GM20000 (cell line): ENCODE measurements at regions not wholly inside any gene's neighbourhood (a gene's known extent, or its start where the extent isn't known, plus 50 kb on each side); places are given as distances from the start of the nearest gene placed in this dataset.

Experiments used
- DNase-seq: peaks from one replicate; pipeline ENCODE4 v3.0.0; 2012; ENCODE audit warnings: low spot score
- CTCF ChIP-seq: IDR thresholded peaks from 2 replicates; pipeline ENCODE4 v1.5.1; 2012; ENCODE audit warnings: mild to moderate bottlenecking, control low read depth; ENCODE audit errors: extremely low read depth, missing control alignments

GRCh38 chr12:75933101-75933500 lies 98.5 kb downstream of the PHLDA1 start:
- no peak for TF ChIP-seq CTCF
- no peak for DNase-seq

GRCh38 chr12:75932241-75932640 lies 99.3 kb downstream of the PHLDA1 start:
- no peak for TF ChIP-seq CTCF
- DNase-seq, result no peak

- no peak for DNase-seq
- no peak for TF ChIP-seq CTCF
Observed at GRCh38 chr12:75923964-75924666, 107.5 kb downstream of the PHLDA1 start.

GRCh38 chr12:75922944-75923642 lies 108.5 kb downstream of the PHLDA1 start:
- DNase-seq, result no peak
- no peak for TF ChIP-seq CTCF

GRCh38 chr12:75921622-75922289 lies 109.8 kb downstream of the PHLDA1 start:
- no peak for TF ChIP-seq CTCF
- DNase-seq, result no peak

GRCh38 chr12:75917715-75918114 lies 113.9 kb downstream of the PHLDA1 start:
- DNase-seq, result no peak
- TF ChIP-seq CTCF, result no peak

- no peak for TF ChIP-seq CTCF
Observed at GRCh38 chr12:75917083-75917482, 114.5 kb downstream of the PHLDA1 start.

More at GRCh38 chr12:75917083-75917482, 114.5 kb downstream of the PHLDA1 start:
- no peak for DNase-seq
